Liver (tissue), 8 donors: ENCODE measurements at regions not wholly inside any gene's neighbourhood (a gene's known extent, or its start where the extent isn't known, plus 50 kb on each side); places are given as distances from the start of the nearest gene placed in this dataset.

ENCODE experiments used
- DNase-seq: peaks from one replicate; pipeline ENCODE4 v3.0.0-alpha.2; 2017; ENCODE audit warnings: low spot score
- H3K27ac ChIP-seq, 2 donors: one replicate each; pipeline ENCODE4 v1.7.0; 2013; ENCODE audit warnings: inconsistent platforms in 2 of 2, low read length in 2 of 2, control low read depth in 1 of 2, low read depth in 1 of 2, mild to moderate bottlenecking in 1 of 2
- H3K27me3 ChIP-seq, 4 donors: one replicate each; pipeline versions ENCODE4 v1.6.1 to v1.7.0; 2013; ENCODE audit warnings: low read length in 3 of 4, inconsistent platforms in 1 of 4, mild to moderate bottlenecking in 1 of 4, moderate library complexity in 1 of 4; ENCODE audit not compliant: control insufficient read depth in 4 of 4, insufficient read depth in 4 of 4
- H3K36me3 ChIP-seq, 4 donors: one replicate each; pipeline versions ENCODE4 v1.6.1 to v1.7.0; 2013; ENCODE audit warnings: low read length in 3 of 4, mild to moderate bottlenecking in 3 of 4, low read depth in 1 of 4, moderate library complexity in 1 of 4; ENCODE audit not compliant: control insufficient read depth in 4 of 4, insufficient read depth in 3 of 4
- H3K4me1 ChIP-seq, 4 donors: one replicate each; pipeline versions ENCODE4 v1.6.1 to v1.7.0; 2013; ENCODE audit warnings: low read length in 3 of 4, mild to moderate bottlenecking in 3 of 4, moderate library complexity in 1 of 4; ENCODE audit not compliant: control insufficient read depth in 4 of 4, insufficient read depth in 4 of 4
- H3K4me3 ChIP-seq, 3 donors: one replicate each; pipeline versions ENCODE4 v1.6.1 to v1.7.0; 2013; ENCODE audit warnings: low read length in 3 of 3, control low read depth in 1 of 3, low read depth in 1 of 3, mild to moderate bottlenecking in 1 of 3
- H3K9ac ChIP-seq, 2 donors: one replicate each; pipeline ENCODE4 v1.7.0; 2013; ENCODE audit warnings: low read length in 2 of 2, mild to moderate bottlenecking in 2 of 2, moderate library complexity in 2 of 2, control low read depth in 1 of 2, low read depth in 1 of 2
- H3K9me3 ChIP-seq, 4 donors: one replicate each; pipeline versions ENCODE4 v1.6.1 to v1.7.0; 2013; ENCODE audit warnings: low read length in 3 of 4; ENCODE audit not compliant: control insufficient read depth in 4 of 4
- ATF3 ChIP-seq: IDR thresholded peaks from 2 replicates; pipeline ENCODE4 v1.6.1; 2016; ENCODE audit warnings: antibody characterized with exemption
- CTCF ChIP-seq: fragments of 150-350 bp; IDR thresholded peaks from 2 replicates; pipeline ENCODE4 v1.5.1; 2017; ENCODE audit warnings: improper control_type of control experiment, low read depth, low read length; ENCODE audit not compliant: missing input control
- EGR1 ChIP-seq, 2 donors: IDR thresholded peaks; 2 replicates each; pipeline ENCODE4 v1.6.1; 2016 to 2018; ENCODE audit warnings: antibody characterized with exemption in 2 of 2, low read depth in 2 of 2
- FOXA1 ChIP-seq: IDR thresholded peaks from 2 replicates; pipeline ENCODE4 v1.6.1; 2016; ENCODE audit warnings: antibody characterized with exemption
- FOXA2 ChIP-seq: IDR thresholded peaks from 2 replicates; pipeline ENCODE4 v1.6.1; 2016; ENCODE audit warnings: antibody characterized with exemption
- GABPA ChIP-seq, 2 donors: IDR thresholded peaks in 1 of 2; conservative IDR thresholded peaks in 1 of 2; 2 replicates each; pipeline ENCODE4 v1.6.1; 2016; ENCODE audit warnings: antibody characterized with exemption in 2 of 2, mild to moderate bottlenecking in 1 of 2, moderate library complexity in 1 of 2
- HNF4A ChIP-seq, 2 donors: conservative IDR thresholded peaks; 2 replicates each; pipeline ENCODE4 v1.6.1; 2016; ENCODE audit warnings: antibody characterized with exemption in 2 of 2, mild to moderate bottlenecking in 2 of 2
- HNF4G ChIP-seq: IDR thresholded peaks from 2 replicates; pipeline ENCODE4 v1.6.1; 2016; ENCODE audit warnings: antibody characterized with exemption
- NR2F2 ChIP-seq: IDR thresholded peaks from 2 replicates; pipeline ENCODE4 v1.6.1; 2016; ENCODE audit warnings: antibody characterized with exemption
- RAD21 ChIP-seq, 2 donors: IDR thresholded peaks; 2 replicates each; pipeline ENCODE4 v1.6.1; 2016; ENCODE audit warnings: antibody characterized with exemption in 2 of 2, mild to moderate bottlenecking in 2 of 2
- REST ChIP-seq: IDR thresholded peaks from 2 replicates; pipeline ENCODE4 v1.6.1; 2016; ENCODE audit warnings: antibody characterized with exemption, mild to moderate bottlenecking
- RXRA ChIP-seq, 2 donors: IDR thresholded peaks; 2 replicates each; pipeline ENCODE4 v1.6.1; 2017 to 2018; ENCODE audit warnings: antibody characterized with exemption in 2 of 2, mild to moderate bottlenecking in 1 of 2
- SP1 ChIP-seq: IDR thresholded peaks from 2 replicates; pipeline ENCODE4 v1.6.1; 2018; ENCODE audit warnings: antibody characterized with exemption, mild to moderate bottlenecking
- TAF1 ChIP-seq: conservative IDR thresholded peaks from 2 replicates; pipeline ENCODE4 v1.6.1; 2016; ENCODE audit warnings: antibody characterized with exemption, mild to moderate bottlenecking
- YY1 ChIP-seq: IDR thresholded peaks from 2 replicates; pipeline ENCODE4 v1.6.1; 2016; ENCODE audit warnings: antibody characterized with exemption, mild to moderate bottlenecking
- WGBS: extraction: QIAGEN DNeasy Blood & Tissue Kit; methylation state at CpG from one replicate; pipeline ENCODE4 v1.1.7; 2013; 5-methylcytosine and 5-hydroxymethylcytosine counted together
- TF ChIP-seq, protein P1 (sequence below): IDR thresholded peaks from 2 replicates; pipeline ENCODE4 v1.6.1; 2016; ENCODE audit warnings: antibody characterized with exemption
- donor health status: healthy.
- donor health status: healthy.
- donor health status: healthy.
- donor health status: healthy.
- donor health status: healthy.

DNA sequence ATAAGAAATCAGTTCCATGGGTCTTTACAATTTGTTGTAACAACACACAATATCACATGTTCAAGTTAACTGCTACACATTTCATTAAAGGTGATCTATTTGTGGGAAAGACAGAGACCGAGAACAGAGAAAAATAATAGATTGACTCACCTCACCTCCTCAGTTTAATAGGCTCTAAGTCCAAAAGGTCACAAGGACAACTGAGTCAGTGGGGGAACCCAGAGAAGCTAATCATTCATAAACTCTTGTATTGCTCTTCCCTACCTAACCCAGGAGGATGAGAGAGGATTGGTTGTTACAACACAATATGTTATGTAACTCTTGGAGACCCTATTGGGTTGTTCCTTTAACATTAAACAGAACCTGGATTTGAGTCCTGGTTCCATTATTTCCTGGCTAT, 72.2 kb upstream of the CRY1 start:
- 86% methylated on average over 1 of the region's 1 CpG for WGBS
- H3K4me1 ChIP-seq = no peaks in the 10 kb centered on the region
- no peaks in the 10 kb centered on the region for H3K27me3 ChIP-seq

More for the DNA sequence above, 72.2 kb upstream of the CRY1 start:
- DNase-seq = no peak
- Histone ChIP-seq H3K27ac (no peak overlapping the region), H3K9me3 (no peaks in the 10 kb centered on the region), H3K36me3 (no peaks in the 10 kb centered on the region), H3K9ac (no peak overlapping the region), H3K4me3 (no peak overlapping the region)
- TF ChIP-seq RAD21 (IDR thresholded peaks at IDR 0.05) = no peak
- TF ChIP-seq CTCF = no peak
- TF ChIP-seq HNF4G = no peak
- no peak for TF ChIP-seq ATF3
- no peak for TF ChIP-seq REST
- no peak for TF ChIP-seq GABPA (IDR thresholded peaks at IDR 0.05 in 1 of 2, conservative IDR thresholded peaks at IDR 0.05 in 1 of 2)
- no peak for TF ChIP-seq HNF4A (conservative IDR thresholded peaks at IDR 0.05)
- TF ChIP-seq NR2F2 = no peak
- no peak for TF ChIP-seq FOXA1
- TF ChIP-seq, protein P1, sequence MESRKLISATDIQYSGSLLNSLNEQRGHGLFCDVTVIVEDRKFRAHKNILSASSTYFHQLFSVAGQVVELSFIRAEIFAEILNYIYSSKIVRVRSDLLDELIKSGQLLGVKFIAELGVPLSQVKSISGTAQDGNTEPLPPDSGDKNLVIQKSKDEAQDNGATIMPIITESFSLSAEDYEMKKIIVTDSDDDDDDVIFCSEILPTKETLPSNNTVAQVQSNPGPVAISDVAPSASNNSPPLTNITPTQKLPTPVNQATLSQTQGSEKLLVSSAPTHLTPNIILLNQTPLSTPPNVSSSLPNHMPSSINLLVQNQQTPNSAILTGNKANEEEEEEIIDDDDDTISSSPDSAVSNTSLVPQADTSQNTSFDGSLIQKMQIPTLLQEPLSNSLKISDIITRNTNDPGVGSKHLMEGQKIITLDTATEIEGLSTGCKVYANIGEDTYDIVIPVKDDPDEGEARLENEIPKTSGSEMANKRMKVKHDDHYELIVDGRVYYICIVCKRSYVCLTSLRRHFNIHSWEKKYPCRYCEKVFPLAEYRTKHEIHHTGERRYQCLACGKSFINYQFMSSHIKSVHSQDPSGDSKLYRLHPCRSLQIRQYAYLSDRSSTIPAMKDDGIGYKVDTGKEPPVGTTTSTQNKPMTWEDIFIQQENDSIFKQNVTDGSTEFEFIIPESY = no peak
- TF ChIP-seq FOXA2 = no peak
- TF ChIP-seq SP1 = no peak
- no peak for TF ChIP-seq YY1
- TF ChIP-seq RXRA (IDR thresholded peaks at IDR 0.05) = no peak
- TF ChIP-seq TAF1 = no peak
- TF ChIP-seq EGR1 (IDR thresholded peaks at IDR 0.05; ENCODE audit: low read depth in 2 of 2) = no peak
